ENCODE measurements at regions not wholly inside any gene's neighbourhood (a gene's known extent, or its start where the extent isn't known, plus 50 kb on each side); places are given as distances from the start of the nearest gene placed in this dataset.

DNA sequence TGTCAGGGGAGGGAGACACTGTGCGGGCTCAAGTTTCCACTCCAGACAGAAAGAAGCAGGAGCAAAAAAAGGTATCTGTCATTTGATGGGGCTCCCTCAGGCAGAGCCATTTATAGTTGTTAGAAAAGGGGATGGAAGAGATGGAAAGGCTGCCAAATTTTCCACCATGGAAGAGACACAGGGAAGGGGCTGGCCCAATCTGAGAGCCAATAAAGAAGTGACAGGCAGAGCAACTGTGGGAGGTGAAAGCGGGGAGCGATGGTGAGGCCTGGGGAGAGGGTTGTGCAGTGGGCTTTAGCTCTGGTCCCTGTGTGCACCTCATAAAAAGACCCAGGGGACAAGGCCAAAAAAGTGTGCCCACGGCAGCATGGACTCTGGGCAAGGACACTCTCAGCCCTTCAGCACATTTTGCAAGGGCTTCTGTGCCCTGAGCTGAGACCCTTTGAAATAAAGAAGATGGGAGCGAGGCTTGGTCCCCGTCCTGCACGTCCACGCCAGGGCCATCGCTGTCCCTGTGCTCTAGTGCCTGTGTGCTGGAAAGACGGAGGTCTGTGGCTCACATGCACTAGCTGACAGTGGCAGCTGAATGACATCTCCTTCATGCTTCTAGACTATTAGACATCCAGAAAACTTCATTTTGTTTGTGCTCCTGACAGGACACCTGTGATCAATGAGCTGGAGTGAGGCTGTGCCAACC, 456.7 kb upstream of the HS6ST1 start:
- Histone ChIP-seq H3K4me1 (ENCODE audit: control insufficient read depth, extremely low read depth, insufficient read depth, low read length) (no peaks in the 10 kb centered on the region), H3K9ac (ENCODE audit: insufficient read depth, low read length) (no peak overlapping the region), H2AFZ (ENCODE audit: low read length) (no peak overlapping the region), H3K27me3 (ENCODE audit: control insufficient read depth, insufficient read depth, low read length) (no peaks in the 10 kb centered on the region), H3K27ac (ENCODE audit: insufficient read depth, low read length) (no peak overlapping the region), H3K79me2 (ENCODE audit: control insufficient read depth, insufficient read depth, low read length) (no peaks in the 10 kb centered on the region), H3K9me3 (ENCODE audit: control insufficient read depth, insufficient read depth, low read depth, low read length) (no peaks in the 10 kb centered on the region), H3K36me3 (ENCODE audit: control insufficient read depth, insufficient read depth, low read length) (no peaks in the 10 kb centered on the region), H3K4me3 (replicated peaks in 1 of 4; ENCODE audit: control extremely low read depth in 1 of 4, insufficient read depth in 1 of 4, low read depth in 3 of 4, low read length in 4 of 4) (no peak overlapping the region), H4K20me1 (ENCODE audit: control insufficient read depth, extremely low read depth, insufficient read depth, low read length) (no peaks in the 10 kb centered on the region), H3K4me2 (ENCODE audit: extremely low read depth, insufficient read depth, low read length) (no peak overlapping the region)
- DNase-seq (ENCODE audit: low read depth in 2 of 2) = no peak
- TF ChIP-seq CTCF (conservative IDR thresholded peaks at IDR 0.05 in 1 of 2, IDR thresholded peaks at IDR 0.05 in 1 of 2; ENCODE audit: low read depth in 1 of 2, low read length in 2 of 2) = no peak
- TF ChIP-seq EZH2 (IDR thresholded peaks at IDR 0.05; ENCODE audit: low read length, missing control alignments) = no peak

GRCh38 chr2:128775914-128776285, 457.2 kb upstream of the HS6ST1 start:
- H3K36me3 ChIP-seq (ENCODE audit: control insufficient read depth, insufficient read depth, low read length) = no peaks in the 10 kb centered on the region
- H3K4me2 ChIP-seq (ENCODE audit: extremely low read depth, insufficient read depth, low read length) = no peak overlapping the region
- no peak overlapping the region for H3K4me3 ChIP-seq (replicated peaks in 1 of 4; ENCODE audit: control extremely low read depth in 1 of 4, insufficient read depth in 1 of 4, low read depth in 3 of 4, low read length in 4 of 4)
- H3K4me1 ChIP-seq (ENCODE audit: control insufficient read depth, extremely low read depth, insufficient read depth, low read length) = no peaks in the 10 kb centered on the region
- no peak overlapping the region for H2AFZ ChIP-seq (ENCODE audit: low read length)
- TF ChIP-seq CTCF (conservative IDR thresholded peaks at IDR 0.05 in 1 of 2, IDR thresholded peaks at IDR 0.05 in 1 of 2; ENCODE audit: low read depth in 1 of 2, low read length in 2 of 2) (no peak), EZH2 (IDR thresholded peaks at IDR 0.05; ENCODE audit: low read length, missing control alignments) (no peak)
- H3K79me2 ChIP-seq (ENCODE audit: control insufficient read depth, insufficient read depth, low read length) = no peaks in the 10 kb centered on the region
- no peak for DNase-seq (ENCODE audit: low read depth in 2 of 2)
- no peaks in the 10 kb centered on the region for H4K20me1 ChIP-seq (ENCODE audit: control insufficient read depth, extremely low read depth, insufficient read depth, low read length)
- no peak overlapping the region for H3K9ac ChIP-seq (ENCODE audit: insufficient read depth, low read length)
- no peaks in the 10 kb centered on the region for H3K27me3 ChIP-seq (ENCODE audit: control insufficient read depth, insufficient read depth, low read length)
- H3K27ac ChIP-seq (ENCODE audit: insufficient read depth, low read length) = no peak overlapping the region
- H3K9me3 ChIP-seq (ENCODE audit: control insufficient read depth, insufficient read depth, low read depth, low read length) = no peaks in the 10 kb centered on the region

DNA sequence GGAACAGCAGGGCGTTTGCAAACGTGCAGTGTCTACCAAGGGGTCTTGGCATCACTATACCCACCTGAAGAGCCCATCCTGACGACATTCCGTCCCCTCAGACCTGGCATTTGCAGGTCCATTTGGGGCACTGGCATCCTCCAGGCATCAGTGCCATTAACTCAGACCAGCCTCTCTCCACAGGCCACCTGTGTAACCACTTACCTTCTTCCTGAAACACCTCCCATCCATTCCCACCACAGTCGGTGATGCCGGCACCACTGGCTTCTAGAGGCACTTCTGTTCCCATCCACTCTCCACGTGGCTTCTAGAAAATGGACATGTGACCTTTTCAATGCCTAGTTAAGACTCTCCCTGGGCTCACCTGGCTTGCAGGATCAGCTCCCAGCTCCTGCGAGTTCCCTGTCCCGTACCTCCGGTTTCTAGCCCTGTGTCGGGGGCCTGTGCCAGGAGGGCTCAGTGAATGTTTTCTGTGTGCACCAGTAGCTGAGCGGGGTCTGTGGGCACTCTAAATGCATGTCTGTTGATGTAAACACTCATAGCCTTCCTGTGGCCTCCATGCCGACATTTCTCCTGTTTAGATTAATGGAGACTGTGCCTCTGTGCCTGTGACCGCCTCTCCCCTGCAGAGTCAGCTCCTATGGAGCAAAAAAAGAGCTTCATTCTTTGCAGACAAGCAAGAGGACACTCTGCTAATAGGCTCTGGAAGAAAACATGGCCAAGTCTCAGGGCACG, 458.0 kb upstream of the HS6ST1 start:
- Histone ChIP-seq H4K20me1 (ENCODE audit: control insufficient read depth, extremely low read depth, insufficient read depth, low read length) (no peaks in the 10 kb centered on the region), H3K9me3 (ENCODE audit: control insufficient read depth, insufficient read depth, low read depth, low read length) (no peaks in the 10 kb centered on the region)

More for the DNA sequence above, 458.0 kb upstream of the HS6ST1 start:
- Histone ChIP-seq H3K4me2 (ENCODE audit: extremely low read depth, insufficient read depth, low read length) (no peak overlapping the region), H2AFZ (ENCODE audit: low read length) (no peak overlapping the region), H3K36me3 (ENCODE audit: control insufficient read depth, insufficient read depth, low read length) (no peaks in the 10 kb centered on the region), H3K27me3 (ENCODE audit: control insufficient read depth, insufficient read depth, low read length) (no peaks in the 10 kb centered on the region), H3K79me2 (ENCODE audit: control insufficient read depth, insufficient read depth, low read length) (no peaks in the 10 kb centered on the region), H3K4me1 (ENCODE audit: control insufficient read depth, extremely low read depth, insufficient read depth, low read length) (no peaks in the 10 kb centered on the region), H3K4me3 (replicated peaks in 1 of 4; ENCODE audit: control extremely low read depth in 1 of 4, insufficient read depth in 1 of 4, low read depth in 3 of 4, low read length in 4 of 4) (no peak overlapping the region), H3K9ac (ENCODE audit: insufficient read depth, low read length) (no peak overlapping the region), H3K27ac (ENCODE audit: insufficient read depth, low read length) (no peak overlapping the region)
- DNase-seq (ENCODE audit: low read depth in 2 of 2) = no peak
- no peak for TF ChIP-seq CTCF (conservative IDR thresholded peaks at IDR 0.05 in 1 of 2, IDR thresholded peaks at IDR 0.05 in 1 of 2; ENCODE audit: low read depth in 1 of 2, low read length in 2 of 2)
- TF ChIP-seq EZH2 (IDR thresholded peaks at IDR 0.05; ENCODE audit: low read length, missing control alignments) = no peak
